SJCRH30 (cell line): ENCODE measurements at regions not wholly inside any gene's neighbourhood (a gene's known extent, or its start where the extent isn't known, plus 50 kb on each side); places are given as distances from the start of the nearest gene placed in this dataset.
"Not testable (repeated sequence)": the region's sequence is repeated elsewhere in the genome, so short reads cannot be mapped to it uniquely, and the experiment has no call there.

ENCODE experiments used
- DNase-seq, 2 experiments: peaks; one replicate each; pipeline ENCODE4 v3.0.0-alpha.2; 2015 to 2020
- H3K27ac ChIP-seq: fragments of 250-450 bp; sonication (Bioruptor Pico); 2 replicates; pipeline ENCODE4 v1.5.1; 2020; ENCODE audit warnings: mild to moderate bottlenecking, moderate library complexity
- H3K27me3 ChIP-seq: fragments of 250-450 bp; sonication (Bioruptor Pico); 2 replicates; pipeline ENCODE4 v1.5.1; 2020; ENCODE audit warnings: mild to moderate bottlenecking, moderate library complexity
- H3K36me3 ChIP-seq: fragments of 250-450 bp; sonication (Bioruptor Pico); 2 replicates; pipeline ENCODE4 v1.5.1; 2020; ENCODE audit warnings: mild to moderate bottlenecking, moderate library complexity
- H3K4me1 ChIP-seq: fragments of 250-450 bp; sonication (Bioruptor Pico); 2 replicates; pipeline ENCODE4 v1.5.1; 2020; ENCODE audit warnings: mild to moderate bottlenecking, moderate library complexity
- H3K4me3 ChIP-seq: fragments of 250-450 bp; sonication (Bioruptor Pico); 2 replicates; pipeline ENCODE4 v1.5.1; 2020; ENCODE audit warnings: mild to moderate bottlenecking, moderate library complexity
- H3K9me3 ChIP-seq: fragments of 250-450 bp; sonication (Bioruptor Pico); replicated peaks from 2 replicates; pipeline ENCODE4 v1.5.1; 2020; ENCODE audit warnings: mild to moderate bottlenecking, moderate library complexity

DNA sequence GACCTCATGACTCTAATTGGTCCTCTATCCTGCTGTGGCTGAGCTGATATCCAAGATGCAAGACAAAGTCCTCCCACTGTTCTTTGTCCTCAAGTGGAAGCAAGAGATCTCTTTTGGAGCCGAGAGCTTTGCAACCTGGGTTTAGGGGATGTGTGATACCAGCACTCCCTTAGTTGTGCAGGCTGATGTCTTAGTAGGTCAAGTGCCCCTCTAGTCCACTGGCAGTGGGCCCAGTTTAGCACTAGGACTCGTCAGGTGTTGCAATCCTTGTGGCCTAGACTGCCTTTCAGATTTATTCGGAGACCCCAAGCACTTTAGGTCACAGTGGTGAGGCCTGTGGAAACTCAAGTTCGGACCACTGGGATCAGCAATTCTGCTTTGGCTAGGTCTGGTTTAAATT is 64.0 kb downstream of the GPRASP3 start:
- Histone ChIP-seq H3K4me1 (no peaks in the 10 kb centered on the region), H3K27ac (no peak overlapping the region), H3K27me3 (no peaks in the 10 kb centered on the region), H3K36me3 (no peaks in the 10 kb centered on the region), H3K4me3 (no peak overlapping the region), H3K9me3 (no peaks in the 10 kb centered on the region)
- no peak for DNase-seq

DNA sequence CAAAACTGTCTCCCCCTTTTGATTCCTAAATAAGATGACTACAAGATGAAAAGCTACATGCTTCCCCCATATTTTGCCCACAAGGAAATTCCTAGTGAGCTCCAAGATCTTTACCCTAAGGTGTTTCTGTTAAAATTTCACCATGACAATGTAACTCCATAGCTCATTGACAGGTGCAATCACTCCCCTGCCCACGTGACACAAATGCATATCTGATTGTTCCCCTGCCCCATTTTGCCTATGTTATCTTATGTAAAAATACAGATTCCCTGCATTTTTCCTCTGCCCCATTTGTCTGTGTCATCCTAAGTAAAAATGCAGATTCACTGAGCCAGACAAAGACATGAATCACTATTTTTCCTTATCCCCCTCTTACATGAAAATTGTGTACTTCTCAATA is 66.7 kb downstream of the GPRASP3 start:
- no peak for DNase-seq
- H3K36me3 ChIP-seq, result no peaks in the 10 kb centered on the region
- no peaks in the 10 kb centered on the region for H3K9me3 ChIP-seq
- H3K27ac ChIP-seq, result no peak overlapping the region
- no peaks in the 10 kb centered on the region for H3K4me1 ChIP-seq
- H3K27me3 ChIP-seq, result no peaks in the 10 kb centered on the region
- no peak overlapping the region for H3K4me3 ChIP-seq

DNA sequence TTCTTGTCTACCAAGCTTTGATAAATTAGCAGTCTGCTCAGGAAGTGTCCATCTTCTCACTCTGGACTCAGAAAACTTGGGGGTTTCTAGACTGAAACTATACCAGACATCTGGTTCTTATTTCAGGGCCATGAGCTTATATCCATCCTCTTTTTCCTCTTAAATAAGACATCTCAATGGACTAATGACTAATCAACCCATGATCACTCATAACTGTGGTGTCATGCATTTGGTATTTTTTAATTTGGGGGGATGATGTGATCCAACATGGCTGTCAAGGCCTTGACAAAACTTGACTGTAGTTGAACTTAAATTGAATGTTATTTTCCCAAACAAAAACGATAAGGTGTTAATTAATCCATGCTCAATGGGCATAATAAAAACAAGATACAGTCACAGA is 87.8 kb downstream of the GPRASP3 start:
- no peak for DNase-seq
- Histone ChIP-seq H3K4me3 (no peak overlapping the region), H3K4me1 (no peaks in the 10 kb centered on the region), H3K9me3 (no peaks in the 10 kb centered on the region), H3K27ac (no peak overlapping the region), H3K36me3 (no peaks in the 10 kb centered on the region), H3K27me3 (no peaks in the 10 kb centered on the region)

DNA sequence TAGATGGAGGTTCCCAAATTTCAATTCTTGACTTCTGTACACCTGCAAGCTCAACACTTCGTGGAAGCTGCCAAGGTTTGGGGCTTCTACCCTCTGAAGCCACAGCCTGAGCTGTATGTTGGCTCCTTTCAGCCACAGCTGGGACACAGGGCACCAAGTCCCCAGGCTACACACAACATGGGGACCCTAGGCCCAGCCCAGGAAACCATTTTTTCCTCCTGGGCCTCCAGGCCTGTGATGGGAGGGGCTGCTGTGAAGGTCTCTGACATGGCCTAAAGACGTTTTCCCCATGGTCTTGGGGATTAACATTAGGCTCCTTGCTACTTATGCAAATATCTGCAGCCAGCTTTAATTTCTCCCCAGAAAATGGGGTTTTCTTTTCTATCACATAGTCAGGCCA is 97.7 kb downstream of the GPRASP3 start:
- not testable (repeated sequence) for DNase-seq, H3K4me1 ChIP-seq

DNA sequence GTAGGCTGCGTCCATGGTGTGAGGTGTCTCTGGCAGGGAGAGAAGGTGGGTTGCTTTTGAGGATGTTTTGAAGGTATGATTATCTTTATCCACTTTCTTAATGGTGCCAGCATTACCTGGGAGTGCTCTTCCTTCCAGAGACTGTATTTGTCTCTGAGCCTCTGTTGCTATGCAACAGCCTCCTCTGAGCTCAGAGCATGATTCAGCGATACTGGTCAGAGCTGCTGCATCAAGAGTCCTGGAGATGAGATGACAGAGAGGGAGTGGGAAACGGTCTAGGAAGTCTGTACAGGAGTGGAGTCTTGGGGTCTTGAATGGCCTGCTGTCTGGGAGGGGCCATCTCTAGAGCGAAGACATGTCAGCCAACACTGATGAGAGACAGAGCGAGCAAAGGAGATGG is 104.4 kb upstream of the RAB40AL start:
- Histone ChIP-seq H3K27ac (no peak overlapping the region), H3K4me1 (no peaks in the 10 kb centered on the region)
- no peak for DNase-seq

More for the DNA sequence above, 97.7 kb downstream of the GPRASP3 start:
- H3K27ac ChIP-seq, H3K27me3 ChIP-seq, H3K4me3 ChIP-seq, H3K9me3 ChIP-seq, H3K36me3 ChIP-seq: not testable (repeated sequence)

DNA sequence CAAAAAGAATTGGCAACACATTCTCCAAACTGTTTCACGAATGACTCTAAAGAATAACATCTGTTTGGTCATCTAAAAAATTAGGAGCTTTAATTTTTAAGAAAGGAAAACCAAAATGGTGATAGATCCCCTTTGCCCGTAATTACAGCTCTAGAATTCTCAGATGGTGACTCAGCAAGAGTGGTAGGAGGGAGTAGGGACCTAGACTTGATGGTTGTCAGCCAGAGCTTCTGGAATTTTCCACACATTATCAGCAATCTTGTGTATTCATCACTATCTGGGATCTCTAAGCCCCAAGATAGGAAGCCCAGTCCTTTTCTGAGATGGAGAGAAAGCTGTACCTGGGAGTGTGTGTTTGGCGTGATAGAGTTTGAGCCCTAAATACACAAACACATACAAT is 103.9 kb upstream of the RAB40AL start:
- no peak for DNase-seq
- no peak overlapping the region for H3K27ac ChIP-seq

More for the DNA sequence above, 104.4 kb upstream of the RAB40AL start:
- no peak overlapping the region for H3K4me3 ChIP-seq
- no peaks in the 10 kb centered on the region for H3K36me3 ChIP-seq
- H3K9me3 ChIP-seq, result no peaks in the 10 kb centered on the region
- no peaks in the 10 kb centered on the region for H3K27me3 ChIP-seq

DNA sequence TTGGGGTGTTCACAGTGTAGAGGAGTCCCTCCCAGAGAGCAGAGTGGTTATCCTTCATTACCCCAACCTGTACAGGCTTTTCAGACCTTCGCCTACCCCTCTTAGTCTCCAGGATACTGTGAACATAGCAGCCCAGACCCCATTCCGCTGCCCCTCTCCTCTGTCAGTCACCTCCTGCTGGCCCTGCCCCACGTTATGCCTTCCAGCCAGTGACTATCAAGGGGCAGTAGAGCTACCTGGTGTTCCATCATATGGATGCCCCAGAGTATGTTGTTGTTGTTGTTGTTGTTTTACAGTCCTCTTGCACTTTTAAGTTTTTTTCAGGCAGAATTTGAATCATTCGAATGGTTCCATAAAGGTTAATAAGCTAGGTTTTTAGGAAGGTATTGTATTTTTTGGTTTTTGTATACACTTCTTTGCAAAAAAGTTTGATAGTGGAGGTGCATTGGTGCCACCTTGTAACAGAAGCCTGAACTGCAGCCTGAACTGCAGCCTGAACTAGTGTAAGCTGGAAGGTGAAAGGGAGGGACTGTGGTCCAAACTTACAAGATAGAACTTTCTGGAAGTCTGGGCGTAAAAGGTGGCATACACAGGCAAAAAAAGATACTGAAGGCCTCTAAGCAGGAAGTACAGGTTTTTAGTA is 101.4 kb upstream of the RAB40AL start:
- no peak overlapping the region for H3K4me3 ChIP-seq
- no peak overlapping the region for H3K27ac ChIP-seq
- no peaks in the 10 kb centered on the region for H3K36me3 ChIP-seq
- H3K27me3 ChIP-seq, result no peaks in the 10 kb centered on the region
- DNase-seq, result peak in 1 of 2 experiments; percentile 34
- H3K4me1 ChIP-seq, result no peaks in the 10 kb centered on the region
- H3K9me3 ChIP-seq, result no peaks in the 10 kb centered on the region

More for the DNA sequence above, 103.9 kb upstream of the RAB40AL start:
- Histone ChIP-seq H3K4me3 (no peak overlapping the region), H3K27me3 (no peaks in the 10 kb centered on the region), H3K9me3 (no peaks in the 10 kb centered on the region), H3K4me1 (no peaks in the 10 kb centered on the region), H3K36me3 (no peaks in the 10 kb centered on the region)

DNA sequence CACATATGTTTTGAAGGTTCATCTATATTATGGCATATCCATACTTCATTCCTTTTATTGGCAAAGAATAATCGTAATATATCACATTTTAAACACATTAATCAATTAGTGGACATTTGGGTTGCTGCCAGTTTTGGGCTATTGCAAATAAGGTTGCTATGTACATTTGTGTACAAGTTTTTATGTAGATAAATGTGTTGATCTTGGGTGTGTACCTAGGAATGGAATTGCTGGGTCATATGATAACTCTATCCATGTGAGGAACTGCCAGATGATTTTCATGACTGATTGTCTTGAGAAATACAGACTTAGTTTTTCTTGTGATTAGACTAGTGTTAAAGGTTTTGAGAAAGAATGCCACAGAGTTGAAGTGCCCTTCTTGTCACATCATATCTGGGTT is 99.2 kb upstream of the RAB40AL start:
- H3K27me3 ChIP-seq, result no peaks in the 10 kb centered on the region
- no peak overlapping the region for H3K27ac ChIP-seq
- no peak overlapping the region for H3K4me3 ChIP-seq
- H3K9me3 ChIP-seq, result no peaks in the 10 kb centered on the region
- H3K4me1 ChIP-seq, result no peaks in the 10 kb centered on the region
- no peak for DNase-seq
- H3K36me3 ChIP-seq, result no peaks in the 10 kb centered on the region

DNA sequence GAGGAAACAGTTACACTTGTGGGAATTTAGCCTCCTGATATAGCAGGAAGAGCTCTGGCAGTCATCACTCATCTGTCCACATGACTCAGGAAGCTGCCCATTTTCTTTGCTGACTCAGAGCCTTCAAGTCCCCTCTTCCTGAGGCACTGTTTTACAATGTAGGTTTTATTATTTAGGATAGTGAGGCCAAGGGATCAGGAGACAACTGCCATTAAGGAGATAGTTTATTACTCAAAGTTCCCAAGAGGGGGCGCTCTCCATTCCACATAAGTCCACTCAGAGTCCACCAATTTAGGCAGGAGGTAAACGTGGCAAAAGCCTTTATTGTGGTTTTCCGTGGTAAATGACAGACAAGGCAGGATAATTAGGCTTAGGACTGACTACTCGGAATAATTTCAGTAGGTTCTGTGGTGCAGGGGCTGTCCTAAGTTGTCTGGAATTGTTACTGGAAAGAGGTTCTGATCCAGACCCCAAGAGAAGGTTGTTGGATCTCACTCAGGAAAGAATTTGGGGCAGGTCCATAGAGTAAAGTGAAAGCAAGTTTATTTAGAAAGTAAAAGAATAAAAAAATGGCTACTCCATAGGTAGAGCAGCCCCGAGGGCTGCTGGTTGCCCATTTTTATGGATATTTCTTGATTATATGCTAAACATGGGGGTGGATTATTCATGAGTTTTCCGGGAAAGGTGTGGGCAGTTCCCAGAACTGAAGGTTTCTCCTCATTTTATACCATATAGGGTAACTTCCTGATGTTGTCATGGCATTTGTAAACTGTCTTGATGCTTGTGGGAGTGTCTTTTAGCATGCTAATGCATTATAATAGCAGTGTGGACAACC is 96.0 kb upstream of the RAB40AL start:
- DNase-seq, result peak in 1 of 2 experiments; percentile 5
- H3K36me3 ChIP-seq, result no peaks in the 10 kb centered on the region
- no peaks in the 10 kb centered on the region for H3K9me3 ChIP-seq
- H3K4me3 ChIP-seq, result no peak overlapping the region
- no peak overlapping the region for H3K27ac ChIP-seq
- H3K27me3 ChIP-seq, result no peaks in the 10 kb centered on the region
- no peaks in the 10 kb centered on the region for H3K4me1 ChIP-seq

DNA sequence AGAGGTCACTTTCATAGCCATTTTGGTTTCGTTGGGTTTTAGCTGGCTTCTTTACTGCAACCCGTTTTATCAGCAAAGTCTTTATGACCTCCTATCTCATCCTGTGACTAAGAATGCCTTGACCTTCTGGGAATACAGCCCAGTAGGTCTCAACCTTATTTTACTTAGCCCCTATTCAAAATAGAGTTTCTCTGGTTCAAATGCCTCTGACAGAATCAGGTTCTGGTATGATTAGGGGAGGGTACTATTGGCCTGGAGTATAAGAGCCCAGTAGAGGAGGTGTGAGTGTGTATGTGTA is 95.4 kb upstream of the RAB40AL start:
- Histone ChIP-seq H3K4me3 (no peak overlapping the region), H3K27ac (no peak overlapping the region), H3K4me1 (no peaks in the 10 kb centered on the region), H3K36me3 (no peaks in the 10 kb centered on the region), H3K27me3 (no peaks in the 10 kb centered on the region), H3K9me3 (no peaks in the 10 kb centered on the region)
- DNase-seq, result no peak

DNA sequence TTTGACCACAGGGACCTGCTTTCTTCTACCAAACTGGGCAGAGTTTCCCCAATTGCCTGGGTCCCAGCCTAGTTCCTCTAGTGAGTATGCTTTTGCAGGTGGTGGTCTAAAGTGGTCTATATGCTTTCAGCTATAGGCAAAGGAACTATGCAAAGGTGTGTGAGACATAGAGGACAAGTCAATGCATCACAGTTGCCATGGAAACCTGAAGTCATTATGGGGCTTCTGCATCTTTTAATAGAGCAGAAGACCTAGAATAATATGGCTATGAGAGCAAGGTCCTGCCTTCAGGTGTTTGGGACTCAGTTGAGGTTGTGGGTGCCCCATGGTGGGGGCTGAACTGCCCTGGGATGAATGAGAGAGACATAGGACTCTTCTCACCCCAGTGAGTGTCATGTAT is 92.1 kb upstream of the RAB40AL start:
- no peaks in the 10 kb centered on the region for H3K27me3 ChIP-seq
- no peaks in the 10 kb centered on the region for H3K9me3 ChIP-seq
- no peaks in the 10 kb centered on the region for H3K36me3 ChIP-seq
- no peak overlapping the region for H3K4me3 ChIP-seq
- no peaks in the 10 kb centered on the region for H3K4me1 ChIP-seq
- H3K27ac ChIP-seq, result no peak overlapping the region
- no peak for DNase-seq

DNA sequence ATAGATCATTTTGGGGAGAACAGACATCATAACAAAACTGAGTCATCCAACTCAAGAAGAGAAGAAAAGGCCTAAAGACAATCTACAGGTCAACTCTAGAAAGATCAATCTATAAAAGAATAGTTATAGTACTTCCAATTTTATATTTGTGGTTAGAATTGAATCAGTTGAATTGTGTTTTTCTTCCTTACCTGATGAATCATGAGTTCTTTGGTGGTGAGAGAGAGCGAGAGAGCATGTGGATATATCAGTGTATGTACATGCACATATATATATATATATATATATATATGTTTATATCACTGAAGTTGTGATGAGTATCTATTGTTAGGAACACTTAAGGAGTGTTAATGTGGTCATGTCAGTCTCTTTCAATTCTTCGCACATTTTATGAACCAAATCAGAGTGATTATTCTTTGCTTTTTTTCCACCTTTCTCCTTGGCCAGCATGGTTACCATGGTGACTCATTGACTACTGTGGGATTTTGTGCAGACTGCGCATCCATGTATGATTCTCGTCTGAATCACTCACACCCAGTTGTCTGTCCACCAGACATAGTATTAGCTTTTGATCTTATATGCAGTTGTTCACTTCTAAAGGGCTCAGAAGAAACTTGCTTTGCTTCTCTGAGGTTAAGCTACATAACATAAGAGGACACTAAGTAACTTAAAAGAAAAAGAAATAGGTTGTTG is 90.4 kb upstream of the RAB40AL start:
- no peak overlapping the region for H3K27ac ChIP-seq
- DNase-seq, result no peak

DNA sequence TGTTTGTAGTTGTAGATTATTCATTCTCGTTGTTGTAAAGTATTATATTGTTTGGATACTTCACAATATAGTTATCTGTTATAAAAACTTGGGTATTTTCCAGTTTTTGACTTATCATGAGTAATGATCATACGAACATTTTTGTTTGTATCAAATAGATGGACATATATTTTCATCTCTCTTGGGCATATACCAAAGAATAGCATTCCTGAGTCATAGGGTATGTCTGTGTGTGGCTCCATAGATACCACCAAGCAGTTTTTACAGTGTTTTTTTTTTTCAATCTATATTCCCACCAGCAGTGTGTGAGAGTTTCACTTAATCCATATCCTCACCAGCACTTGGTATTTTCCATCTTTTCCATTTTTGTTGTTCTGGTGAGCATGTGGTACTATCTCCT is 89.7 kb upstream of the RAB40AL start:
- Histone ChIP-seq H3K27ac (no peak overlapping the region), H3K4me1 (no peaks in the 10 kb centered on the region), H3K36me3 (no peaks in the 10 kb centered on the region), H3K4me3 (no peak overlapping the region), H3K9me3 (no peaks in the 10 kb centered on the region), H3K27me3 (no peaks in the 10 kb centered on the region)
- DNase-seq, result no peak

More for the DNA sequence above, 90.4 kb upstream of the RAB40AL start:
- H3K9me3 ChIP-seq, result no peaks in the 10 kb centered on the region
- H3K36me3 ChIP-seq, result no peaks in the 10 kb centered on the region
- no peak overlapping the region for H3K4me3 ChIP-seq
- H3K4me1 ChIP-seq, result no peaks in the 10 kb centered on the region
- no peaks in the 10 kb centered on the region for H3K27me3 ChIP-seq

DNA sequence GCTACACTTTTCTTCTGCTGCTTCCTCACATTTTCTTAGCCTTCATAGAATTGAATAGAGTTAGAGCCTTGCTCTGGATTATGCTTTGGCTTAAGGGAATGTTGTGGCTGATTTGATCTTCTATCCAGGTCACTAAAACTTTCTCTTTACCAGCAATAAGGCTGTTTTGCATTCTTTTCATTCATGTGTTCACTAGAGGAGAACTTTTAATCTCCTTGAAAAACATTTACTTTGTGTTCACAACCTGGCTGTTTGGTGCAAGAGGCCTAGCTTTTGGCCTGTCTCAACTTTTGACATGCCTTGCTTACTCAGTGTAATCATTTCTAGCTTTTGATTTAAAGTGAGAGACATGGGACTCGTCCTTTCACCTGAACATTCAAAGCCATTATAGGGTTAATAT is 87.7 kb upstream of the RAB40AL start:
- Histone ChIP-seq H3K4me3 (no peak overlapping the region), H3K36me3 (no peaks in the 10 kb centered on the region), H3K4me1 (no peaks in the 10 kb centered on the region), H3K27me3 (no peaks in the 10 kb centered on the region), H3K9me3 (no peaks in the 10 kb centered on the region), H3K27ac (no peak overlapping the region)
- no peak for DNase-seq

DNA sequence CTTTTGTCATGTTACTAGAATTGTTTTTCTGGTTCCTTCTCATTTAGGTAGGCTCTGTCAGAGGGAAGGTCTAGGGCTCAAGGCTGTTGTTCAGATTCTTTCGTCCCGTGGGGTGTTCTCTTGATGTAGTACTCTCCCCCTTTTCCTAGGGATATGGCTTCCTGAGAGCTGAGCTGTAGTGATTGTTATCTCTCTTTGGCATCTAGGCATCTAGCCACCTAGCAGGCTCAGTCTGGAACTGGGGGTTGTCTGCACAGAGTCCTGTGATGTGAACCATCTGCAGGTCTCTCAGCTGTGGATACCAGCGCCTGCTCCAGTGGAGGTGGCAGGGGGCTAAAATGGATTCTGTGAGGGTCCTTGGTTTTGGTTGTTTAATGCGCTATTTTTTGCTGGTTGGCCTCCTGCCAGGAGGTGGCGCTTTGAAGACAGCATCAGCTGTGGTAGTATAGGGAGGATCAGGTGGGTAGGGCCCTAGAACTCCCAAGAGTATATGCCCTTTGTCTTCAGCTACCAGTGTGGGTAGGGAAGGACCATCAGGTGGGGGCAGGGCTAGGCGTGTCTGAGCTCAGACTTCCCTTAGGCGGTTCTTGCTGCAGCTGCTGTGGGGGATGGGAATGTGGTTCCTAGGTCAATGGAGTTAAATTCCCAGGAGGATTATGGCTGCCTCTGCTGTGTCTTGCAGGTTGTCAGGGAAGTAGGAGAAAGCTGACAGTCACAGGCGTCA is 78.1 kb upstream of the RAB40AL start:
- not testable (repeated sequence) for H3K4me3 ChIP-seq, H3K36me3 ChIP-seq

More for the DNA sequence above, 78.1 kb upstream of the RAB40AL start:
- not testable (repeated sequence) for H3K27ac ChIP-seq, H3K27me3 ChIP-seq, H3K4me1 ChIP-seq, H3K9me3 ChIP-seq
- peak; percentile 47 for DNase-seq
